Ascending aorta (tissue), 2 donors: ENCODE measurements at regions not wholly inside any gene's neighbourhood (a gene's known extent, or its start where the extent isn't known, plus 50 kb on each side); places are given as distances from the start of the nearest gene placed in this dataset.
"Not testable (repeated sequence)": the region's sequence is repeated elsewhere in the genome, so short reads cannot be mapped to it uniquely, and the experiment has no call there.

Source experiments
- DNase-seq, 2 donors: peaks; one replicate each; pipeline ENCODE4 v3.0.0-alpha.2; 2019; ENCODE audit warnings: low spot score in 2 of 2
- H3K27ac ChIP-seq, 2 donors: fragments of 200-600 bp; sonication (generic); one replicate each; pipeline ENCODE4 v1.5.1; 2016 to 2017; ENCODE audit warnings: mild to moderate bottlenecking in 1 of 2
- H3K27me3 ChIP-seq: fragments of 200-600 bp; sonication (generic); one replicate; pipeline ENCODE4 v1.5.1; 2017
- H3K36me3 ChIP-seq, 2 donors: fragments of 200-600 bp; sonication (generic); one replicate each; pipeline ENCODE4 v1.5.1; 2016
- H3K4me1 ChIP-seq, 2 donors: fragments of 200-600 bp; sonication (generic); one replicate each; pipeline ENCODE4 v1.5.1; 2016 to 2017; ENCODE audit warnings: mild to moderate bottlenecking in 1 of 2
- H3K4me3 ChIP-seq, 2 donors: fragments of 200-600 bp; sonication (generic); one replicate each; pipeline ENCODE4 v1.5.1; 2016 to 2017; ENCODE audit warnings: mild to moderate bottlenecking in 1 of 2
- H3K9me3 ChIP-seq, 2 donors: fragments of 200-600 bp; sonication (generic); one replicate each; pipeline ENCODE4 v1.5.1; 2016
- intact Hi-C: fragments of 100-400 bp; cut with DNase I; formaldehyde crosslinking; loops from one replicate; pipeline ENCODE4 v1.15.1; 2023
- TF ChIP-seq, protein P1 (sequence below), 3 experiments: fragments of 200-600 bp in 2 of 3; fragments of 450-650 bp in 1 of 3; sonication (generic) in 2 of 3; IDR thresholded peaks; one replicate each; pipeline ENCODE4 v1.5.1; 2016 to 2019; ENCODE audit warnings: antibody characterized with exemption in 3 of 3, mild to moderate bottlenecking in 1 of 3, moderate library complexity in 1 of 3

DNA sequence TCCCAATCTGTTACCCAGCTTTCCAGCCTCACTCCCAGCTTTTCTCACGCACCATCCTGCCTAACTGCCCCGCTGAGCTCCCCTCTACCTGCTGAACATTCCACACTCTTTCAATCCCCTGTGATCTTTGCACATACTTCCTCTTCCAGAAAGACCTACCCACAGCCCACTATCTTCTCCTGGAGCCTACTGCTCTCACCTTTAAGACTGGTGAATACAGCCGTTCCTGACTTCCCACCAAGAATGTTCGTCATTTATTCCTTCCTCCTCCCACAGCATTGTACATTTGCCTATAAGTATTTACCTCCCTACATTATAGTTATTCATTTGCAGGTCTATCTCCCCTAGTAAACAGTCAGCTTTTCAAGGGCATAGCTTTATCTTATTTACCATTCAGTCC lies 61.9 kb upstream of the MBOAT1 start:
- no peaks in the 10 kb centered on the region for H3K36me3 ChIP-seq
- no peaks in the 10 kb centered on the region for H3K4me1 ChIP-seq
- H3K9me3 ChIP-seq: no peaks in the 10 kb centered on the region
- intact Hi-C loops: no loop called here
- no peak overlapping the region for H3K27ac ChIP-seq
- no peak for DNase-seq
- no peaks in the 10 kb centered on the region for H3K27me3 ChIP-seq
- H3K4me3 ChIP-seq: no peak overlapping the region
- TF ChIP-seq, protein P1, sequence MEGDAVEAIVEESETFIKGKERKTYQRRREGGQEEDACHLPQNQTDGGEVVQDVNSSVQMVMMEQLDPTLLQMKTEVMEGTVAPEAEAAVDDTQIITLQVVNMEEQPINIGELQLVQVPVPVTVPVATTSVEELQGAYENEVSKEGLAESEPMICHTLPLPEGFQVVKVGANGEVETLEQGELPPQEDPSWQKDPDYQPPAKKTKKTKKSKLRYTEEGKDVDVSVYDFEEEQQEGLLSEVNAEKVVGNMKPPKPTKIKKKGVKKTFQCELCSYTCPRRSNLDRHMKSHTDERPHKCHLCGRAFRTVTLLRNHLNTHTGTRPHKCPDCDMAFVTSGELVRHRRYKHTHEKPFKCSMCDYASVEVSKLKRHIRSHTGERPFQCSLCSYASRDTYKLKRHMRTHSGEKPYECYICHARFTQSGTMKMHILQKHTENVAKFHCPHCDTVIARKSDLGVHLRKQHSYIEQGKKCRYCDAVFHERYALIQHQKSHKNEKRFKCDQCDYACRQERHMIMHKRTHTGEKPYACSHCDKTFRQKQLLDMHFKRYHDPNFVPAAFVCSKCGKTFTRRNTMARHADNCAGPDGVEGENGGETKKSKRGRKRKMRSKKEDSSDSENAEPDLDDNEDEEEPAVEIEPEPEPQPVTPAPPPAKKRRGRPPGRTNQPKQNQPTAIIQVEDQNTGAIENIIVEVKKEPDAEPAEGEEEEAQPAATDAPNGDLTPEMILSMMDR (IDR thresholded peaks at IDR 0.05): no peak

DNA sequence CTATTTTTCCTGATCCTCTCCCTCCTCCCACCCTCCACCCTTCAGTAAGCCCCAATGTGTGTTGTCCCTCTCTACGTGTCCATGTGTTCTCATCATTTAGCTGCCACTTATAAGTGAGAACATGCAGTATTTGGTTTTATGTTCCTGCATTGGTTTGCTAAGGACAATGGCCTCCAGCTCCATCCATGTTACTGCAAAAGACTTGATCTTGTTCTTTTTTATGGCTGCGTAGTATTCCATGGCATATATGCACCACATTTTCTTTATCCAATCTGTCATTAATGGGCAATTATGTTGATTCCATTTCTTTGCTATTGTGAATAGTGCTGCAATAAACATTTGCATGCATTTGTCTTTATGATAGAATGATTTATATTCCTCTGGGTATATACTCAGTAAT lies 63.6 kb upstream of the MBOAT1 start:
- H3K4me3 ChIP-seq, H3K27me3 ChIP-seq, intact Hi-C loops, H3K36me3 ChIP-seq, DNase-seq, H3K4me1 ChIP-seq, H3K27ac ChIP-seq, H3K9me3 ChIP-seq: not testable (repeated sequence)

DNA sequence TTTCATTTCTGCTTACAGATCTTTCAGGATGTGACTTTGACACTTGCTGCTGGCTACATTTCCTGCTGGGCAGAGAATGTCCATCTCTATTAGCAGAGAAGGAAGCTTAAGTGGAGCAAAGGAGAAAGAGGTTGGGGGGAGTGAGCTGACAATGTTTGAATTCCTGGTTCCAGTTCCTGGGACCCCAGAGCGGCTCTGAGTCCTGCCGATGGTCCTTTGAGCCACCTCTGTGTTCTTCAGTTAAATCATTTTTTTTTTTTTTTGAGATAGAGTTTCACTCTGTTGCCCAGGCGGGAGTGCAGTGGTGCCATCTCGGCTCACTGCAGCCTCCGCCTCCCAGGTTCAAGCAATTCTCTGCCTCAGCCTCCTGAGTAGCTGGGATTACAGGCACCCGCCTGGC lies 65.5 kb upstream of the MBOAT1 start:
- H3K4me3 ChIP-seq, H3K27me3 ChIP-seq, H3K27ac ChIP-seq, H3K9me3 ChIP-seq, H3K36me3 ChIP-seq, DNase-seq, intact Hi-C loops, H3K4me1 ChIP-seq: not testable (repeated sequence)

DNA sequence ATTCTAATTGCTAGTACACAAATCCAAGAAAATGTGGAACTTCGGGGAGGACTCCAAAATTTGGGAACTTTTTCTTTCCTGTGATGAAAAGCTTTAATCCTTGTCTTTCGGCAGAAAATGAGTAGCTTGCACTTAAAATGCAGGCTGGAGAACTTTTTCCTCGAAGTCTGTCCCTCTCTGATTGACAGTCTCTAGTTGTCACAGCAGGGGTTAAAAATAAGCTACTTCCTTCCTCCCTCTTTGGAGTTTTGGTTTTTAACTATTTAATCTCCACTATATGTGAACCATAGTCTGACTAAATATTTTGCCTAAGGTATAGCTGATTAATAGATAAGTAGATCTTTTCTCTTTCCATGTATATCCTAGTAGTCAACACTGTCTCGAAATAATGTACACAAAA lies 66.8 kb upstream of the MBOAT1 start:
- H3K9me3 ChIP-seq: no peaks in the 10 kb centered on the region
- no peak for DNase-seq
- TF ChIP-seq, protein P1 (IDR thresholded peaks at IDR 0.05): no peak
- no peak overlapping the region for H3K4me3 ChIP-seq
- no peaks in the 10 kb centered on the region for H3K27me3 ChIP-seq
- no peak overlapping the region for H3K27ac ChIP-seq
- H3K4me1 ChIP-seq: no peaks in the 10 kb centered on the region
- intact Hi-C loops: no loop called here
- H3K36me3 ChIP-seq: no peaks in the 10 kb centered on the region

DNA sequence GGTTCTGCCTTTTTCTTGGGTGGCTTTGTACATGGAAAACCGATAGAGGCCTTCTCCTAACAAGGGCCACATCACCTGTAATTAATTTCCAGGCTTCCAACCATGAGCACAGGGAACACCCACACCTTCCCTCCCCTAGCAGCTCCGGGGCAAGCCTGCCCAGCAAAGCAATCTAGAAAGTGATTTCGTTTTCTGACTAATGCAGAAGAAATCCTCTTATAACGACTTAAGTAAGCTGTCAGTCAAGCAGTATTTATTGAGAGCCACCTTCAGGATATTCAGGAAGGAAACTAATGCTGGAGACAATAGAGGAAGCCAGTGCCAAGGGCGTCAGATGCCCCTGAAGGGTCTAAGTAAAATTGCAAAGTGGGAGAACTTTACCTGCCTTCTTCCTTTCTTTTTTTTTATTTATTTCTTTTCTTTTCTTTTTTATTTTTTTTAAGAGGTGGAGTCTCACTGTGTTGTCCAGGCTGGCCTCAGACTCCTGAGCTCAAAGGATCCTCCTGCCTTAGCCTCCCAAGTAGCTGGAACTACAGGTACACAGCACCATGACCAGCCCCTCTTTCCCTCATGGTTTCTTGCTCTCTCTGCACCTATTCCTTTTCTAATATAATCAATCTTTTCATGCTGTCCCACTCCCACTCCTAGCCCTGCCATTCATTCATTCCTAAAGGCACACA lies 67.5 kb upstream of the MBOAT1 start:
- intact Hi-C loops: no loop called here
- Histone ChIP-seq H3K36me3 (no peaks in the 10 kb centered on the region), H3K27ac (no peak overlapping the region), H3K4me1 (no peaks in the 10 kb centered on the region), H3K9me3 (no peaks in the 10 kb centered on the region), H3K27me3 (no peaks in the 10 kb centered on the region), H3K4me3 (no peak overlapping the region)
- TF ChIP-seq, protein P1 (IDR thresholded peaks at IDR 0.05): no peak
- DNase-seq: no peak

DNA sequence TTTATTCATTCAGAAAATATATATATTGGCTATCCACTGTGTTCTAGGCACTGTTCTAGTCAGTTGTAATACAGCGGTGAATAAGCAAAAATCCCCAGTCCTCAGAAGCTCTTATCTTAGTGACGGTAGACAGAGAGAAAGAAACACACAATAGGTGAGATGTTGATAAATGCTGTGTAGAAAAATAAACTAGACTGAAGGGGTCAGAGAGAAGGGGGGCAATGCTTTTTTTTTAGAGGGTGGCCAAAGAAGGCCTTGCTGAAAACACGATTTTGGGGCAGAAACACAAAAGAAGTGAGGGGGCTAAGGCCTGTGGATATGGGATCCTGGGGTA lies 68.0 kb upstream of the MBOAT1 start:
- Histone ChIP-seq H3K27me3 (no peaks in the 10 kb centered on the region), H3K36me3 (no peaks in the 10 kb centered on the region), H3K27ac (no peak overlapping the region), H3K4me1 (no peaks in the 10 kb centered on the region), H3K4me3 (no peak overlapping the region), H3K9me3 (no peaks in the 10 kb centered on the region)
- intact Hi-C loops: no loop called here
- TF ChIP-seq, protein P1 (IDR thresholded peaks at IDR 0.05): no peak
- DNase-seq: no peak

DNA sequence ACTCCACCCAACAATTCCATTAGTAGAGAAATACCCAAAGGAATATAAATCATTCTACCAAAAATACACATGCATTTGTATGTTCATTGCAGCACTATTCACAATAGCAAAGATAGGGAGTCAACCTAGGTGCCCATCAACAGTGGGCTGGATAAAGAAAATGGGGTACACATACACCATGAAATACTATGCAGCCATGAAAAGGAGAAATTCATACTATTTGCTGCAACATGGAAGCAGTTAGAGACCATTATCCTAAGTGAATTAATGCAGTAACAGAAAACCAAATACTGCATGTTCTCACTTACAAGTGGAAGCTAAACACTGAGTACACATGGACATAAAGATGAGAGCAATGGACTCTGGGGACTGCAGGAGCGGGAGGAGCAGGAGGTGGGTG lies 72.4 kb upstream of the MBOAT1 start:
- no peaks in the 10 kb centered on the region for H3K4me1 ChIP-seq
- DNase-seq: no peak
- H3K27ac ChIP-seq: no peak overlapping the region
- H3K4me3 ChIP-seq: no peak overlapping the region
- H3K27me3 ChIP-seq: no peaks in the 10 kb centered on the region
- no peaks in the 10 kb centered on the region for H3K36me3 ChIP-seq
- intact Hi-C loops: no loop called here
- H3K9me3 ChIP-seq: no peaks in the 10 kb centered on the region
- TF ChIP-seq, protein P1 (IDR thresholded peaks at IDR 0.05): no peak
